GM19193 (cell line): ENCODE measurements at regions not wholly inside any gene's neighbourhood (a gene's known extent, or its start where the extent isn't known, plus 50 kb on each side); places are given as distances from the start of the nearest gene placed in this dataset.

ENCODE experiments used
- POLR2A ChIP-seq: IDR thresholded peaks from 4 replicates; pipeline ENCODE4 v1.6.1; 2011; ENCODE audit not compliant: insufficient read depth, insufficient read length; ENCODE audit errors: extremely low read depth

DNA sequence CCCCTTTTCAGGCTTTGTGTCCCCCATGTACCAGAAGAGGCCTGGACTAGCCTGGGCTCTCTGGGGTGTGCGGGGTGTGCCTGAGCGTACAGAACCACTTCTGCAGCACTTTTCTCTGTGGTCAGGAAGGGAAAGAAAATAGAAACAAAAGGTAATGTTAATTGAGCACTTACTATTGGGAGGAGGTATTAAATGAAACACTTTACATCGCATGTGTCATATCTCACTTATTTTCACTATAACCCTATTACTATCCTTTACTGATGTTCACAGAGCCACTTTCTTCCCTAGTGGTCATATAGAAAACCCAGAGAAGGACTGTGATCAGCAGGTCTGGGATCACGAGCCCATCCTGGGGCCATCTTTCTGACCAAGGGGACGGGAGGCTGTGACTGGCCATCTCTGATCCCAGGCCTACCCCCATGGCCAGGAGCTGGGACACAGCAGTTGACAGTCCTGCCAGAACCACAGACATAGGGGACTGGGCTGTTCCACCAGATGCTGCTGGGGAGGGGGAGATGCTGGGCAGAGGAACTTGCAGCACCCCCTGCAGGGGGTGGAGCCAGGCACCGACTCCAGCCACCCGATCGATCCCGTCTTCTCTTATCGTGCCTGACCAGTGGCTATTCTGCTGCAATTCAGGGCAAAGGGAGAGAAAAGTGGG lies 107.6 kb downstream of the VEGFA start:
- no peak for TF ChIP-seq POLR2A

DNA sequence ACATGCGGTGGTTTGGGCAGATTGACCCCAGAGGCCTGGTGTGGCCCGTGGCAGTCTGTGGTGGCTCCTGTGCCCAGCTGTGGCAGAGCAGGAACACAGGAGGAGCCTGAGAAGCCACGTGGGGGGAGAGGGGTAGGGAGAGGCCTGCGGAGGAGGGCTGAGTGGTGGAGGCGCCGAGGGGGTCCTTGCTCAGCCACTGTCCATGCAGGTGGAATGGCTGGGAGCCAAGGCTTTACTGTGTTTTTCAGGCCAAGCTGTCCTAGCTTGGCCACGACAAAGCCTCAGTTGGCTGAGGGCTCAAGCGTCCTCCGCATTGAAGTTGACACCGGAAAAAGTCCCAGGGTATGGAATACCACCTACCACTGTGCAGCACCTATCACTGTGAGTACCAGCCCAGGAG lies 107.0 kb downstream of the VEGFA start:
- no peak for TF ChIP-seq POLR2A

DNA sequence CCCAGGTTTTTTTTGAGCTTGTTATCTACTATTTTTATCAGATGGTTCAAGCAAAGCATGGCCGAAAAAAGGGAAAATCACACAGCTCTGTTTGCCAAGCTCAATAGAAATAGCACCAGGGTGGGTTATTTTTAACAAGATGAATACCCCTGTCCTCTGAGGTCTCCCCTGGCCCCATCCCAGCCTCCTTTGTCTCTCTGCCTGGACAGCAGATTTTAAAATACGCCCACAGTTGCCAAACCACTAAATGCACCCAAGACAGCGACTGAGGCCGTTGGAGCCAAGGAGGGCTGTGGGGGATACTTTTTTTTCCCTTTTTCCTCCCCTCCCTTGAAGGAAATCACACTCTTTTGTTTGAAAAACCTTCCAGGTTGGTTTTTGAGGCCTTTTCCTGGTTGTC lies 106.6 kb downstream of the VEGFA start:
- TF ChIP-seq POLR2A: no peak

DNA sequence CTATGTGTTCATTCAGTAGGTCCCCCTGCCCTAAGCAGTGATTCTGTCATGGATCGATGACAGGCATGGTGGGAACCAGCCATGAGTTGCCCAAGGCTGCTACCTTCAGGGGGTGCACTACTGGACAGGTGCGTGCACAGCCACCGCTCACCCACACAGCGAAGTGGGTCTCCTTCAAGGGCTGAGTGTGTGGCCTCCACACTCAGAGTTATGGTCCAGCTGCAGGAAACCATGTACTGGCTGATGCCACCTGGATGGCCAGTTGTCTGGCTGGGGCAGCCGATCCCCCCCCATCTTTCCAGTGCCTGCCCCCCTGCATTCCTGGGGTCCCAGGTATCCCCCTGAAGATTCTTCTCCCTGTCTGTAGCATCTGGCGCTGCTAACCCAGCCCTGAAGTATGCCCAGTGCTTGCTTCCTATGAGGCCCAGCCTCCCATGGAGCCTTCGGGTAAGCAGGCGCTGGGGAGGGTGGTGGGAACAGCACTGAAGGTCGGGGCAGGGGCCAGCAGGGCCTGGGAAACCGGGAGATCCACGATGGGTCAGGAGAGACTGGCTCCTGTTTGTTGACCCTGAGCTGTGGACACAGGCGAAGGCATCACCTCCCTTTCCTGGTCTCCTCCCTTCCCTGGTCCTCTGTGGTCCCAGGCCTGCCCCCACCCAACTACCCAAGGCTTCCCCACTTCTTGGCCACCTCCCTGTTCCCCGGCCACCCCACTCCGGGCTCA lies 106.0 kb downstream of the VEGFA start:
- TF ChIP-seq POLR2A: no peak

DNA sequence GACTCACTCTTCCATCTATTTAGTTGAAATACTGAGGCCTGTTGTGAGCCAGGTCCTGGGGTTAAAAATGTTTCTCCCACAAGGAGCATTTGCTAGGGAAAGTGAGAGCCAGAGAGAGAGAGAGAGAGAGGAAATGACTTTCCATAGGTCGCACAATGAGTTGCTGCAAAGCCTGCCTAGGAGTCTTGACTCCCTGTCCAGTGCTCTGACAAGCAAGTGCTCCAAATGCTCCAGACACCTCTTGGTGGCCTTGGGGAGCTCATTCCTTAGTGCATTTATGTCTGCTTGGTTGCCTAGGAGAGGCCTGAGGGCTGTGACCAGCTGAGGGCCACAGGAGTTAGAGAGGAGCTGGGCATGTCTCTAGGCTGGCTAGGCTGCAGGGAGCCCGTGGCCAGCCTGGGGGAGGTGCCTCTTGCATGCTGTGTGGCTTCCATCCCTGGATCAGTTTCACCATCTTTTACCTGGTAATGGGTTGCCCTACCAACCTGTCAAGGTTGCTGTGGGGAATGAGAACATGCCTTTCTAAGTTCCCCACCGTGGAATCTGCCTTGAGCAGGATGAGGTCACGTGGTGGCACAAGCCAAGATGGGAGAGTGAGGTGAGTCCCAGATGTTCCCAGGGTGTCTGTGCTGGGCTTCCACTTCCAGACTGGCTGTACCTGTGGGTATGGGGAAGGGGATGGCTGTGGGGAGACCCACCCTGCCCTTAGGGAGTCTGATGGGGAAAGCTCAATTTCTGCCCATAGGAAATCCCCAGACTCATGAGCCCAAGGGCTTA lies 105.0 kb downstream of the VEGFA start:
- no peak for TF ChIP-seq POLR2A

DNA sequence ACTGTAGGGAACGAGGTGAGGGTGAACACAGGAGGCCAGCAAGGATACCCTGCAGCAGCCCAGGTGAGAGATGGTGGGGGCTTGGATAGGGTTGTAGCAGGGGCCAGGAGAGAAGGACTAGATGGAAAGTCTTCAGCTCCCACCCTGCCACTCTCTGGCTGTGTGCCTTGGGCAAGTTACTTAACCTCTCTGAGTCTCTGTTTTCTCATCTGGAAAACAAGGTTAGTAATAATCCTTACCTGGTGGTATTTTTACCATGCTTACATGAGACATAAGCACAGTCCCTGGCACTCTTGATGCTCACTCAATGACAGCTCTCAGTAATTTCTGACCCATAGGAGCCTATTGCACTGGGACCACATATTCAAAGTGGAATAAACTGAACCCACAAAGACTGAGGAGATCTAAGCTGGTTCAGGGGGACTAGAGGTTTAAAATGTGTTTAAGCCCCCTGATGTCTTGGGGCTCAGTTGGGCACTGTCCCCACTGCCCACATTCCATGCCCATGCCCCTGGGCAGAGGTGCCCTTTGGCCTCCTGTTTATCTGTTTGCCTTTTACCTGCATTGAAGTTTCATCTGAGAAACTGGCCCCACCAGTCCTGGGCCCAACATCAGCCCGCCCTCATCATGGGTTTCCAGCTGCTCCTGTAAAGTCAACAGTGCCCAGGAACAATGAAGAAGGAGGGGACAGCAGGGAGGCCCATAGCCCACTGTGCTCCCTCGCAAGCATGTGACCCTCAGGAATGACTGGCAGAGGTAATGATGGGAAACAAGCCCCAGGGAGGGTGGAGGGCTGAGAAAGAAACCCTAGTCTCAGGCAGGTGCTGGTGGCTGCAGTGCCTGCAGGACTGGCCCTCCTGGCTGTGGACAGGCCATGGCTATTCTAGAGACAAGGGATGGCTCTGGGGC lies 104.0 kb downstream of the VEGFA start:
- TF ChIP-seq POLR2A: no peak

DNA sequence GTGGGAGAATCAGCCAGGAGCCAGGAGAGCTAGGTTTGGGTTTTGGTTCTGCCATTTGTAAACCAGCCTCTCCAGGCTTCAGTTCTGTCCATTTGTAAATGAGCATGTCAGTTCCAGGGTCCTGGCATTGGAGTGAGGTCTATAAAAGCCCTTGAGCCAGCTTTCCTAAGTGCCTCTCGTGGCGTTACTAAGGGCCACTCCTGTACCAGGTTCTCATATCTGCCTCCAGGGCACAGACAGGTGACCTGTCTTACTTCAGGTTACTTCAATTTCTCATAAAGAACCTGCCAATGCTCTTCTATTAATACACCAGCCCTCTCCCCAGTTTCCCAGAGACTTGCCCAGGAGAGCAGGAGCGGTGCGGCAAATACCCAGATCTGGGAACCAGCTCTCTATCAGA lies 101.9 kb downstream of the VEGFA start:
- TF ChIP-seq POLR2A: no peak

DNA sequence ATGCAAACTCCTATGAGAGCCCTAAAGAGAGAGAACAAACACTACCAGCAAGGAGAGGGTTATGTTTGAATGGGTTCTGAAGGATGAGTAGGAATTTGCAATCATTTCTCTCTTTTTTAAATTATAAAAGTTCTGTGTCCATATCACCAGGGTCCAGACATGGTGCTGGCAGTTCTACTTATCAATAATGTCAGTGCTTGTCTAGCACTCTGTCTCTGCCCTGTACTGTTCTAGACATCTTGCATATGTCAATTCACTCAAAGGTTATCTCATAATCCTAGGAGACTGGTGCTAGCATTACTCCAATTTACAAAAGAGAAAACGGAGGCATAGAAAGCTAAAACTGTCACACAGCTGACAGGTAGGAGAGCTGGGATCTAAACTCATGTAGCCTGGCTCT lies 101.3 kb downstream of the VEGFA start:
- TF ChIP-seq POLR2A: no peak

DNA sequence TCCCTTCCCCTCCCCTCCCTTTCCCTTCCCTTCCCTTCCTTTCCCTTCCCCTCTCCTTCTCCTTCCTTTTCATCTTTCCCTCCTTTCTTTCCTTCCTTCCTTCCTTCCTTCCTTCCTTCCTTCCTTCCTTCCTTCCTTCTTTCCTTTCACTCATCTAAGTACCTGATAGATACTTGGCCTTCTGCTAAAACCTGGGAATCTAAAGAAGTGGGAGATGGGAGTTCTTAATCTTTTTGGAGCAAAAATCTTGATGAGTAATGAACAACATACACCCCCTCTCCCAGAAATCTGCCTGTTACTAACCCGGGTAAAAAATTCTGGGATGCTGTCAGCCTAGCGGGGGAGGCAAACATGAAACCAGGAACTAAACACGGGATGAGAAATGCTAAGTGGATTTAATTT lies 100.7 kb downstream of the VEGFA start:
- TF ChIP-seq POLR2A: no peak

DNA sequence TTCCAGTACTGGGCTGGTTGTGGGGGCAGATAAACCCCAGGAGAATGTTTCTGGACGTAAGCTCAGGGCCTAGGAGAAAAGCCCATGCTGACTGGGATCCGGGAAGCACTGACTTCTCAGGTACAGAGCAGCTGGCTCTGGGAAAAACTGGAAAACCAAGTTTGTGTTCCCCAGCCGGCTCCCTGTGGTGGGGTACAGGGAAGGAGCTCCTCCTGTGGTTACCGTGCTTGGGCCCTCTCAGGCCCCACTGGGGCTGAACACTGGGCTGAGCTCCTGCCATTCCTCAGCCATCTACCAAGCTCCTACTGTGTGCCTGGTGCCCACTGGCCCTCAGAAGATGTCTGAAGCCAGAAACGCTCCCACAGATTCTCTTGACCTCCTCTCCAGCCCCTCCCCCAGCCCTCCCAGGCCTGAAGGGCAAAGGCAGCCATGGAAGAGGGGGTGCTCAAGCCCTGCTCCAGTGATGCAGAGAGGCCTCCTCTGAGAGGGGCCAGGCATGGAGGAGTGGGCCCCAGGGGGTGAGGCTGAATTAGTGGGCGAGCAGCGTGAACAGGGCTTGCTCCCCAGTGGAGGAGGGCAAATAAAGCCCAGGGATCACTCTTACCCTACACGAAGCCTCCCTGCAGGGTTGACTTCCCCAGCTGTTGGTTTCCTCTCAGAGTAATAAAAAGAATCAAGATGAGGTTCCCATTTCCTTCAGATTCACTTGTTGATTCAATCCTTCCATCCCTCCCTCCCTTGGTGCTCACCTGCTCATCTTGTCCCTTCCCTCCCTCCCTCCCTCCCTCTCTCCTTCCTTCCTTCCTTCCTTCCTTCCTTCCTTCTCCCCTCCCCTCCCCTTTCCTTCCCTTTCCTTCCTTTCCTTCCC lies 100.0 kb downstream of the VEGFA start:
- no peak for TF ChIP-seq POLR2A

DNA sequence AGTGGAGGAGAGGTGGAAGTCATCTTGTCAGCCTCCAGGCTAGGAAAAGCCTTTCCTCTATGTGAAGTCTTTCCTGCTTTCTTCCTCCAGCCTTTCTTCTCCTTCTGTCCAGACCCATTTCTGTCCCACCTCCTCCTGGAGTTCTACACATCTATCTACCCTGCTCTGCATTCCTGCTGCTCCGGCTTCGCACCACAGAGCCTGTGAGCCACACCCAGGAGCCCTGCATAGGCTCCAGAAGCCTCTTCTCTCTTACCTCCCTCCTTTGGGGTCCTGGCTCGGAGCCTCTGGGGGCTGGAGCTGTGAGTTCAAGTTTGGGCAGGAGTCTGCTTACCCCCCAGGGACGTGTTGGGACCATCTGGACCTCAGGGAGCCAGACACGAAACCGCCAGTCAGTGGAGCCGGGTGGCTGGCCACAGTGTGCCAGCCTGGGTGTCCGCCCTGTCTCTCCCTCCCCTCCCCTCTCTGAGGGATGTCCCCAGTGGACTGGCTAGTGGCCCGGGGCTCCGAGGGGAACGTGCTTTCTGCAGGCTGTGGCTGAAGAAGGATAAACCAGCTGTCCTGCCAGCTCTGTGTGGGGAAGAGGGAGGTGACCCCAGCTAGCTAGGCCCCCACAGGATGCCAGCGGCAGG lies 99.2 kb downstream of the VEGFA start:
- TF ChIP-seq POLR2A: no peak

DNA sequence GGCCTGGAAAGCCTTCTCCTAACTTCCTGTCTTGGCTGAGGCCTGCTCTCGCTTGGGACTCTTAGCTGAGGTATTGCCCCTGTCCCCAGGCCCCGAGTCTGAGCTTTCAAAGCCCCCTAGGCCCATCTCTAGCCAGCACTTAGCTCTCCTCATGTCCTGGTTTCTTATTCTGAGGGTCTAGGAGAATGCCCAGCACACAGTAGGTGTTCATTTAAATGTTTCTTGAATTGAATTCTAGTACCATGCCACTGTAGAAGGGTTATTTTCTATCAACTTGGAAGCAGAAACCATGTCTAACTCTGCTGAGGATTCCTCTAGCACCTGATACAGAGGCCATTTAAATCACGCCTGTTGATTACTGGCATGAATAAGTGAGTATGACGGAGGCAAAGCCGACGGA lies 98.5 kb downstream of the VEGFA start:
- no peak for TF ChIP-seq POLR2A

DNA sequence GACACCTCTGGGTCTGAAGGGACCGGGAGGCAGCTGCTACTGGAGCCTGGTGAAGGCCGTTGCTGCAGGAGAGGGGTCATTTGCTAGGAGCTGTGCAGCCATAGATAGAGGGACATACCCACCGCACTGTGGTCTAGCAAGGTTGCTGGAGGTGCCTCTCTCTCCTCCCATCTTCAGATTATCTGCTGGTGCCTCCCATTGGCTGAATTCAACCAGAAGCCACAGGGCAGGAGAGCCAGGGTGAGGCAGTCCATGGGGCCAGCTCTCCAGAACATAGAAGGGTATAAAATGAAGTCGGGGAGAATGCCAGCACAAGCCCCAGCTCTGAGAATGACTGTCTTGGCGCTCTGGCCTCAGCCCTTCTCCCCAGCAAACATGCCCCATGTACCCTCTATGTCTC lies 98.0 kb downstream of the VEGFA start:
- no peak for TF ChIP-seq POLR2A

DNA sequence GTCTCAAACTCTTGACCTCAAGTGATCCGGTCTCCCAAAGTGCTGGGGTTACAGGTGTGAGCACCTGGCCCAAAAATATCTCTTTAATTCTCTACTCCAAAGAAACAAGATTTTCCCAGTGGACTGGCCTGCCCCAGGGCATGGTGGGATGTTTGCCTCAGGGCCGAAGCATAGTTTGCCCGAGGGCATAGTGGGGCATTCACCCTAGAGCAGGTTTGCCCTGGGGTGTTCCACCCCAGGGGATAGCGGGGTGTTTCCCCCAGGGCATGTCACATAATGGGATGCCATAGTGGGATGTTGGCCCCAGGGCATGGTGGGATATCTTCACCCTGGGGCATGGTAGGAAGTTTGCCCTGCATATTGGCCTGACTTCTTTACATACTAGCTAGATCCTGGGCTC lies 97.2 kb downstream of the VEGFA start:
- TF ChIP-seq POLR2A: no peak

DNA sequence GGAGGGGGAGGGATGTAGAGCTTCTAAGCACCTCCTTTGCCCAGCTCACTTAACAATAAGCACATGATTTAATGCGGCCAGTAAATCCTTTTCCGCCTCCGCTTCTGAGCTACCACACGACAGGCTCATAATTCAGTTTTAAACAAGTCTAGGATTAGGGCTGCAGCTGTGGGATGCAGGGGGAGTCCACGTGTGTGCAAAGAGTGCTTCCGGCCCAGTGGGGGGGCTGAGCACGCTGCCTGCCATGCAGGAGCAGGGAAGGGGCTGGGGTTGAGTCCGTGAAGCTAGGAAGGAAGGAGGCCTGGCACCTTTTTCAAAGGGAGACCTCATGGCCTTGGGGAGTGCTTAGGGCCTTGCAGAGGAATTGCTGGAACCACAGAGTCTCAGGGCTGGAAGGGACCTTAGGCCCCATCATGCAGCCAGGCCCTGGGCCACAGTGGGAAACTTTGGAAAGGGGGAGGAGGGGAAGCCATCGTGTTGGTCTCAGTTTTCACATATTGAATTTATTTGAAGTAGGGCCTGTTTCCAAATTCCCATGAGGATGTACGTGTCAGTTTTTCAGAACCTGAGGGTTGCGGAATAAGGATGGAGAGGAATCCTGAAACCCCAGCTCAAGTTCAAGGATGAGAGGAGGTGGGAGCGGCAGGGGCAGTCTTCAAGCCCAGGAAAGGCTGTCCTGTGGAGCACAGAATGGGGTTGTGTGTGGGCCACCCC lies 96.1 kb downstream of the VEGFA start:
- no peak for TF ChIP-seq POLR2A
